ENCODE measurements at regions not wholly inside any gene's neighbourhood (a gene's known extent, or its start where the extent isn't known, plus 50 kb on each side); places are given as distances from the start of the nearest gene placed in this dataset.
A peak's percentile ranks its signal among the peaks of the same experiment; 100 is the strongest.

- H3K27ac ChIP-seq = no peak overlapping the region
- intact Hi-C loops (cut with DNase I) = no loop called here
- no peak for TF ChIP-seq CTCF (IDR thresholded peaks at IDR 0.05)
- no peak overlapping the region for H3K4me3 ChIP-seq
- H3K27me3 ChIP-seq = no peaks in the 10 kb centered on the region
- 95 to 98% methylated on average over 2 of the region's 2 CpGs for WGBS, 2 donors
- H3K36me3 ChIP-seq = no peaks in the 10 kb centered on the region
- H3K9me3 ChIP-seq = no peaks in the 10 kb centered on the region
- no peak for ATAC-seq
- DNase-seq = no peak
- H3K4me1 ChIP-seq = no peaks in the 10 kb centered on the region
- FAIRE-seq = no peak
These were observed 292.5 kb upstream of the SGK1 start for GRCh38 chr6:134610411-134610810.

GRCh38 chr6:134609716-134610261, 291.9 kb upstream of the SGK1 start:
- no peak for TF ChIP-seq CTCF (IDR thresholded peaks at IDR 0.05)
- Histone ChIP-seq H3K27me3 (no peaks in the 10 kb centered on the region), H3K4me1 (no peaks in the 10 kb centered on the region), H3K36me3 (no peaks in the 10 kb centered on the region), H3K4me3 (no peak overlapping the region), H3K9me3 (no peaks in the 10 kb centered on the region), H3K27ac (no peak overlapping the region)
- WGBS, 2 donors = 86 to 91% methylated on average over 1 of the region's 1 CpG
- no peak for ATAC-seq
- intact Hi-C loops (cut with DNase I) = no loop called here
- no peak for DNase-seq
- FAIRE-seq = no peak

GRCh38 chr6:134607411-134607810, 289.5 kb upstream of the SGK1 start:
- Histone ChIP-seq H3K4me3 (no peak overlapping the region), H3K4me1 (no peaks in the 10 kb centered on the region), H3K27me3 (no peaks in the 10 kb centered on the region), H3K36me3 (no peaks in the 10 kb centered on the region), H3K9me3 (no peaks in the 10 kb centered on the region), H3K27ac (no peak overlapping the region)
- WGBS, 2 donors = 71 to 78% methylated on average over 1 of the region's 1 CpG
- ATAC-seq (no peak), FAIRE-seq (no peak), DNase-seq (no peak)
- intact Hi-C loops (cut with DNase I) = no loop called here
- no peak for TF ChIP-seq CTCF (IDR thresholded peaks at IDR 0.05)

GRCh38 chr6:134605034-134605433, 287.1 kb upstream of the SGK1 start:
- H3K4me3 ChIP-seq = no peak overlapping the region
- intact Hi-C loops (cut with DNase I) = no loop called here
- DNase-seq (no peak), ATAC-seq (no peak), FAIRE-seq (no peak)
- H3K27me3 ChIP-seq = no peaks in the 10 kb centered on the region
- 96 to 99% methylated on average over 10 of the region's 10 CpGs for WGBS, 2 donors
- no peaks in the 10 kb centered on the region for H3K4me1 ChIP-seq
- no peaks in the 10 kb centered on the region for H3K9me3 ChIP-seq
- no peaks in the 10 kb centered on the region for H3K36me3 ChIP-seq
- no peak for TF ChIP-seq CTCF (IDR thresholded peaks at IDR 0.05)
- H3K27ac ChIP-seq = no peak overlapping the region

GRCh38 chr6:134604014-134604676, 286.2 kb upstream of the SGK1 start:
- TF ChIP-seq CTCF (IDR thresholded peaks at IDR 0.05) = no peak
- ATAC-seq = no peak

More at GRCh38 chr6:134604014-134604676, 286.2 kb upstream of the SGK1 start:
- DNase-seq (peak in 2 of 6 donors; percentile 14 to 47), FAIRE-seq (no peak)
- intact Hi-C loops (cut with DNase I) = no loop called here
- 87 to 89% methylated on average over 14 to 20 of the region's 20 CpGs for WGBS, 2 donors
- Histone ChIP-seq H3K4me1 (no peaks in the 10 kb centered on the region), H3K27ac (no peak overlapping the region), H3K9me3 (no peaks in the 10 kb centered on the region), H3K36me3 (no peaks in the 10 kb centered on the region), H3K4me3 (no peak overlapping the region), H3K27me3 (no peaks in the 10 kb centered on the region)
